ENCODE measurements at regions not wholly inside any gene's neighbourhood (a gene's known extent, or its start where the extent isn't known, plus 50 kb on each side); places are given as distances from the start of the nearest gene placed in this dataset.

- no peak for DNase-seq
These were observed 66.7 kb downstream of the CD164 start for GRCh38 chr6:109315341-109316110.

- DNase-seq: no peak
These were observed 68.0 kb downstream of the CD164 start for GRCh38 chr6:109314313-109314712.

GRCh38 chr6:109313139-109313538, 69.1 kb downstream of the CD164 start:
- no peak for DNase-seq

- no peak for DNase-seq
These were observed 70.8 kb downstream of the CD164 start for GRCh38 chr6:109311471-109311870.

GRCh38 chr6:109309917-109310316, 72.3 kb downstream of the CD164 start:
- no peak for DNase-seq

GRCh38 chr6:109308018-109308492, 74.2 kb downstream of the CD164 start:
- DNase-seq: no peak

GRCh38 chr6:109306733-109307132, 75.5 kb downstream of the CD164 start:
- DNase-seq: no peak

GRCh38 chr6:109305028-109305427, 77.2 kb downstream of the CD164 start:
- no peak for DNase-seq

- DNase-seq: no peak
These were observed 77.8 kb downstream of the CD164 start for GRCh38 chr6:109304284-109305015.

GRCh38 chr6:109303640-109304283, 78.5 kb downstream of the CD164 start:
- DNase-seq: no peak

GRCh38 chr6:109303164-109303563, 79.1 kb downstream of the CD164 start:
- no peak for DNase-seq

- DNase-seq: no peak
These were observed 80.1 kb downstream of the CD164 start for GRCh38 chr6:109302176-109302575.

- DNase-seq: no peak
These were observed 80.8 kb downstream of the CD164 start for GRCh38 chr6:109301418-109301817.

GRCh38 chr6:109300874-109301273, 81.4 kb downstream of the CD164 start:
- no peak for DNase-seq

- DNase-seq: no peak
These were observed 82.3 kb downstream of the CD164 start for GRCh38 chr6:109299776-109300564.

- DNase-seq: no peak
These were observed 83.0 kb downstream of the CD164 start for GRCh38 chr6:109299265-109299607.

GRCh38 chr6:109298605-109299264, 83.5 kb downstream of the CD164 start:
- DNase-seq: no peak

GRCh38 chr6:109297406-109298110, 84.7 kb downstream of the CD164 start:
- DNase-seq: no peak

GRCh38 chr6:109296971-109297372, 85.3 kb downstream of the CD164 start:
- no peak for DNase-seq

- no peak for DNase-seq
These were observed 85.8 kb downstream of the CD164 start for GRCh38 chr6:109296452-109296851.

- DNase-seq: no peak
These were observed 86.5 kb downstream of the CD164 start for GRCh38 chr6:109295774-109296156.

Data from activated CD4-positive, alpha-beta T cell treated with anti-CD3 and anti-CD28 coated beads for 4 hours (primary cell).